ENCODE measurements at regions not wholly inside any gene's neighbourhood (a gene's known extent, or its start where the extent isn't known, plus 50 kb on each side); places are given as distances from the start of the nearest gene placed in this dataset.
"Not testable (repeated sequence)": the region's sequence is repeated elsewhere in the genome, so short reads cannot be mapped to it uniquely, and the experiment has no call there.

- intact Hi-C loops (cut with DNase I): no loop called here
- DNase-seq: no peak
Measured at GRCh38 chr13:21309542-21310172, 133.2 kb downstream of the MRPL57 start.

GRCh38 chr13:21310220-21310619 is 133.8 kb downstream of the MRPL57 start:
- intact Hi-C loops (cut with DNase I): no loop called here
- DNase-seq: no peak

DNA sequence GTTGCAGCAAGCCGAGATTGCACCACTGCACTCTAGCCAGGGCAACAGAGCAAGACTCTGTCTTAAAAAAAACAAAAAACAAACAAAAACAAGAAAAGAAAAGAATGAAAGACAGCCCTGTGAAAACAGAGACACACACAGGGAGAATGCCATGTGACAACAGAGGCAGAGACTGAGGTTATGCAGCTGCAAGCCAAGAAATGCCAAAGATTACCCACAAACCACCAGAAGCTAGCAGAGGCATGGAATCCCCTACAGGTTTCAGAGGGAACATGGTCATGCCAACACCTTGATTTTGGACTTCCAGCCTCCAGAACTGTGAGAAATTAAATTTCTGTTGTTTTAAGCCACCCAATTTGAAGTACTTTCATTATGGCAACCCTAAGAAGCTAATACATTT is 138.5 kb downstream of the MRPL57 start:
- DNase-seq; intact Hi-C loops (cut with DNase I): not testable (repeated sequence)

DNA sequence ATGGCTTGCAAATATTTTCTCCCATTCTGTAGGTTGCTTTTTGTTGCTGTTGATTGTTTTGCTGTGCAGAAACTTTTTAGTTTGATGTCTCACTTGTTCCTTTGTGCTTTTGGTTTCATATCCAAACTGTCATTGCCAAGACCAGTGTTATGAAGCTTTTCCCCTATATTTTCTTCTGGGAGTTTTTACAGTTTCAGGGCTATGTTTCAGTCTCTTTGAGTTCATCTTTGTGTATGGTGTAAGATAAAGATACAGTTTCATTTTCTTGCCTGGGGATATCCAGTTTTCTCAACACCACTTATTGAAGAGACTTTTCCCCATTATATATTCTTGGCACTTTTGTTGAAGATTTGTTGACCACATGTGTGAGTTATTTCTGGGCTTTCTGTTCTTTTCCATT is 139.9 kb downstream of the MRPL57 start:
- no peak for DNase-seq
- intact Hi-C loops (cut with DNase I): no loop called here

GRCh38 chr13:21318891-21319532 is 140.1 kb downstream of the ZDHHC20 start:
- intact Hi-C loops (cut with DNase I): no loop called here
- DNase-seq: peak in 4 of 10 donors; percentile 53 to 86 (median 79)

- peak in 2 of 10 donors; percentile 52 to 70 for DNase-seq
- intact Hi-C loops (cut with DNase I): no loop called here
Measured at GRCh38 chr13:21319869-21320641, 139.0 kb downstream of the ZDHHC20 start.

GRCh38 chr13:21320642-21321034 is 138.5 kb downstream of the ZDHHC20 start:
- intact Hi-C loops (cut with DNase I): no loop called here
- no peak for DNase-seq

DNA sequence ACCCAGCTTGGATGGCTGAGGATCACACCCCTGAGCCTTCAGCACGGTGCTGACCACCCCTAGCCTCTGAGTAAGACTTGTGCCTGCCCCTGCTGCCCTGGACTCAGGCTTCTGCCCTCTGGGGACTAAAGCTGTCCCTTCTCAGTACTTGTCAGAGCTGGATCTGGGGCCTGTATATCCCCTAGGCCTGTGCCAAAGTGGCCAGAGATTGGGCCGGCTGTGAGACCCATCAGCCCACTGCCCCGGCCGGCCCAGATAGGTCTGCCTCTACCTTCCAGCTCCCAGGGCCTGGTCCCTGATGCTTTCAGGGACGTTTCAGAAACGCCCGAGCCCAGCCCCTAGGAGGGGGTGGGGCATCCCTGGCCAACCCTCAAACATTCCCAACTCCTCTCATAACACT is 137.8 kb downstream of the ZDHHC20 start:
- DNase-seq: peak in 1 of 10 donors; percentile 71
- intact Hi-C loops (cut with DNase I): no loop called here

- intact Hi-C loops (cut with DNase I): no loop called here
Measured at GRCh38 chr13:21322327-21322965, 136.7 kb downstream of the ZDHHC20 start.

More at GRCh38 chr13:21322327-21322965, 136.7 kb downstream of the ZDHHC20 start:
- DNase-seq: peak in 2 of 10 donors; percentile 46 to 81

All from posterior cingulate gyrus (tissue), 11 donors.